Activated B cell treated with CpG ODN at 0.5 μM for 24 hours (primary cell): ENCODE measurements at regions not wholly inside any gene's neighbourhood (a gene's known extent, or its start where the extent isn't known, plus 50 kb on each side); places are given as distances from the start of the nearest gene placed in this dataset.

ENCODE experiments used
- ATAC-seq: fragments of 200-7000 bp; cut with Tn5 transposase; one replicate; pipeline ENCODE4 v1.10.0; 2021; ENCODE audit warnings: low read depth, mild to moderate bottlenecking, moderate library complexity
- CTCF ChIA-PET: fragments of 350-600 bp; sonication (Branson Sonifier 250); formaldehyde crosslinking; loops from one replicate; lab custom pipeline; 2021; ENCODE audit warnings: antibody characterized with exemption; lab: Charles Lee
- POLR2A ChIA-PET: fragments of 350-600 bp; sonication (Branson Sonifier 250); formaldehyde crosslinking; loops from one replicate; lab custom pipeline; 2021; ENCODE audit warnings: antibody characterized with exemption; lab: Charles Lee
- DNase-seq: peaks from one replicate; pipeline ENCODE4 v3.0.0; 2022
- H3K27ac Mint-ChIP-seq: one replicate; pipeline ENCODE4 v1.8.0; 2020; ENCODE audit warnings: mixed read lengths
- H3K27me3 Mint-ChIP-seq: one replicate; pipeline ENCODE4 v1.8.0; 2021; ENCODE audit warnings: mixed read lengths
- H3K36me3 Mint-ChIP-seq: one replicate; pipeline ENCODE4 v1.8.0; 2021; ENCODE audit warnings: low read depth, mixed read lengths
- H3K4me1 Mint-ChIP-seq: one replicate; pipeline ENCODE4 v1.8.0; 2021; ENCODE audit warnings: mixed read lengths
- H3K4me3 Mint-ChIP-seq: one replicate; pipeline ENCODE4 v1.8.0; 2020; ENCODE audit warnings: mild to moderate bottlenecking, mixed read lengths
- H3K9me3 Mint-ChIP-seq: one replicate; pipeline ENCODE4 v1.8.0; 2020; ENCODE audit warnings: mixed read lengths
- CTCF ChIP-seq: fragments of 200-600 bp; IDR thresholded peaks from one replicate; pipeline ENCODE4 v1.8.0; 2022; ENCODE audit warnings: antibody characterized with exemption, mild to moderate bottlenecking
- intact Hi-C: fragments of 100-400 bp; cut with micrococcal nuclease; formaldehyde crosslinking; loops from one replicate; pipeline ENCODE4 v1.15.1; 2024

GRCh38 chr6:156189195-156189594 lies 588.0 kb upstream of the ARID1B start:
- TF ChIP-seq CTCF = no peak
- DNase-seq (no peak), ATAC-seq (no peak)
- Mint-ChIP-seq H3K27me3 (no peaks in the 10 kb centered on the region), H3K27ac (no peak overlapping the region), H3K36me3 (no peaks in the 10 kb centered on the region), H3K9me3 (no peaks in the 10 kb centered on the region), H3K4me3 (no peak overlapping the region), H3K4me1 (peaks cover 20% of the 10 kb centered on the region)
- POLR2A ChIA-PET = no interaction called here
- CTCF ChIA-PET = no interaction called here
- intact Hi-C loops = no loop called here

GRCh38 chr6:156185113-156185512 lies 592.1 kb upstream of the ARID1B start:
- no peak overlapping the region for H3K4me3 Mint-ChIP-seq

GRCh38 chr6:156183678-156184077 lies 593.5 kb upstream of the ARID1B start:
- Mint-ChIP-seq H3K27ac (no peak overlapping the region), H3K9me3 (peaks cover 4% of the 10 kb centered on the region), H3K27me3 (no peaks in the 10 kb centered on the region), H3K36me3 (no peaks in the 10 kb centered on the region), H3K4me1 (peaks cover 12% of the 10 kb centered on the region), H3K4me3 (no peak overlapping the region)
- intact Hi-C loops = no loop called here
- ChIA-PET POLR2A (no interaction called here), CTCF (no interaction called here)
- no peak for TF ChIP-seq CTCF
- ATAC-seq = no peak
- no peak for DNase-seq

More at GRCh38 chr6:156185113-156185512, 592.1 kb upstream of the ARID1B start:
- CTCF ChIA-PET = no interaction called here
- Mint-ChIP-seq H3K27me3 (no peaks in the 10 kb centered on the region), H3K27ac (no peak overlapping the region), H3K4me1 (peaks cover 14% of the 10 kb centered on the region), H3K36me3 (no peaks in the 10 kb centered on the region), H3K9me3 (peaks cover 4% of the 10 kb centered on the region)
- ATAC-seq (peak; percentile 14), DNase-seq (no peak)
- intact Hi-C loops = no loop called here
- POLR2A ChIA-PET = interaction anchor here (0.6 to 0.7 kb wide), 2 partner anchors 18 to 559 kb away, joined by 3 to 5 read pairs; no protein-coding TSS in a partner anchor
- no peak for TF ChIP-seq CTCF

- DNase-seq = no peak
- CTCF ChIA-PET = no interaction called here
- ATAC-seq = no peak
- no peaks in the 10 kb centered on the region for H3K27me3 Mint-ChIP-seq
- H3K4me1 Mint-ChIP-seq = peaks cover 9% of the 10 kb centered on the region
- no peak for TF ChIP-seq CTCF
- H3K4me3 Mint-ChIP-seq = no peak overlapping the region
- peaks cover 4% of the 10 kb centered on the region for H3K9me3 Mint-ChIP-seq
- no peak overlapping the region for H3K27ac Mint-ChIP-seq
- intact Hi-C loops = no loop called here
- H3K36me3 Mint-ChIP-seq = no peaks in the 10 kb centered on the region
- POLR2A ChIA-PET = no interaction called here
These were observed 594.8 kb upstream of the ARID1B start for GRCh38 chr6:156182356-156182755.

- no peak overlapping the region for H3K27ac Mint-ChIP-seq
- no peaks in the 10 kb centered on the region for H3K27me3 Mint-ChIP-seq
- no peak for ATAC-seq
- peaks cover 4% of the 10 kb centered on the region for H3K9me3 Mint-ChIP-seq
- peaks cover 7% of the 10 kb centered on the region for H3K4me1 Mint-ChIP-seq
- intact Hi-C loops = no loop called here
- H3K4me3 Mint-ChIP-seq = no peak overlapping the region
- ChIA-PET POLR2A (no interaction called here), CTCF (no interaction called here)
- TF ChIP-seq CTCF = no peak
- no peaks in the 10 kb centered on the region for H3K36me3 Mint-ChIP-seq
- no peak for DNase-seq
These were observed 595.7 kb upstream of the ARID1B start for GRCh38 chr6:156181506-156181905.
